ENCODE measurements at regions not wholly inside any gene's neighbourhood (a gene's known extent, or its start where the extent isn't known, plus 50 kb on each side); places are given as distances from the start of the nearest gene placed in this dataset.

- no peak for DNase-seq (ENCODE audit: low read depth in 4 of 4, low spot score in 3 of 4)
Observed at GRCh38 chr1:216927633-216928032, 204.4 kb upstream of the ESRRG start.

GRCh38 chr1:216926720-216927510, 203.7 kb upstream of the ESRRG start:
- DNase-seq (ENCODE audit: low read depth in 4 of 4, low spot score in 3 of 4), result no peak

- no peak for DNase-seq (ENCODE audit: low read depth in 4 of 4, low spot score in 3 of 4)
Observed at GRCh38 chr1:216925962-216926625, 202.9 kb upstream of the ESRRG start.

GRCh38 chr1:216924732-216925131, 201.5 kb upstream of the ESRRG start:
- no peak for DNase-seq (ENCODE audit: low read depth in 4 of 4, low spot score in 3 of 4)

GRCh38 chr1:216923601-216924000, 200.4 kb upstream of the ESRRG start:
- no peak for DNase-seq (ENCODE audit: low read depth in 4 of 4, low spot score in 3 of 4)

GRCh38 chr1:216922406-216922805, 199.2 kb upstream of the ESRRG start:
- DNase-seq (ENCODE audit: low read depth in 4 of 4, low spot score in 3 of 4), result no peak

- DNase-seq (ENCODE audit: low read depth in 4 of 4, low spot score in 3 of 4), result no peak
Observed at GRCh38 chr1:216921866-216922265, 198.6 kb upstream of the ESRRG start.

GRCh38 chr1:216919060-216919970, 196.1 kb upstream of the ESRRG start:
- no peak for DNase-seq (ENCODE audit: low read depth in 4 of 4, low spot score in 3 of 4)

GRCh38 chr1:216916890-216917438, 193.7 kb upstream of the ESRRG start:
- DNase-seq (ENCODE audit: low read depth in 4 of 4, low spot score in 3 of 4), result no peak

- no peak for DNase-seq (ENCODE audit: low read depth in 4 of 4, low spot score in 3 of 4)
Observed at GRCh38 chr1:216914974-216915373, 191.7 kb upstream of the ESRRG start.

- DNase-seq (ENCODE audit: low read depth in 4 of 4, low spot score in 3 of 4), result no peak
Observed at GRCh38 chr1:216913976-216914375, 190.7 kb upstream of the ESRRG start.

- DNase-seq (ENCODE audit: low read depth in 4 of 4, low spot score in 3 of 4), result no peak
Observed at GRCh38 chr1:216910081-216910840, 187.0 kb upstream of the ESRRG start.

GRCh38 chr1:216908126-216908525, 184.9 kb upstream of the ESRRG start:
- DNase-seq (ENCODE audit: low read depth in 4 of 4, low spot score in 3 of 4), result no peak

GRCh38 chr1:216907100-216907499, 183.9 kb upstream of the ESRRG start:
- DNase-seq (ENCODE audit: low read depth in 4 of 4, low spot score in 3 of 4), result no peak

GRCh38 chr1:216905781-216906180, 182.6 kb upstream of the ESRRG start:
- DNase-seq (ENCODE audit: low read depth in 4 of 4, low spot score in 3 of 4), result no peak

- DNase-seq (ENCODE audit: low read depth in 4 of 4, low spot score in 3 of 4), result no peak
Observed at GRCh38 chr1:216905137-216905536, 181.9 kb upstream of the ESRRG start.

- no peak for DNase-seq (ENCODE audit: low read depth in 4 of 4, low spot score in 3 of 4)
Observed at GRCh38 chr1:216904471-216904870, 181.2 kb upstream of the ESRRG start.

GRCh38 chr1:216903382-216903740, 180.1 kb upstream of the ESRRG start:
- no peak for DNase-seq (ENCODE audit: low read depth in 4 of 4, low spot score in 3 of 4)

GRCh38 chr1:216902669-216903381, 179.6 kb upstream of the ESRRG start:
- no peak for DNase-seq (ENCODE audit: low read depth in 4 of 4, low spot score in 3 of 4)
